Osteoblast (primary cell): ENCODE measurements at regions not wholly inside any gene's neighbourhood (a gene's known extent, or its start where the extent isn't known, plus 50 kb on each side); places are given as distances from the start of the nearest gene placed in this dataset.

Source experiments
- DNase-seq: peaks from one replicate; pipeline ENCODE4 v3.0.0; 2011; ENCODE audit warnings: low spot score, mixed read lengths; ENCODE audit not compliant: insufficient read length; ENCODE audit errors: missing footprints
- H2AFZ ChIP-seq: 2 replicates; pipeline ENCODE4 v1.6.0; 2011; ENCODE audit warnings: mild to moderate bottlenecking, low read length
- H3K27ac ChIP-seq: 2 replicates; pipeline ENCODE4 v1.5.1; 2011; ENCODE audit warnings: mild to moderate bottlenecking, low read depth, low read length, moderate library complexity
- H3K27me3 ChIP-seq: 2 replicates; pipeline ENCODE4 v1.6.0; 2012; ENCODE audit warnings: mild to moderate bottlenecking, control low read depth, inconsistent platforms, low read length, moderate library complexity; ENCODE audit not compliant: insufficient read depth
- H3K36me3 ChIP-seq: 2 replicates; pipeline ENCODE4 v1.5.1; 2011; ENCODE audit warnings: mild to moderate bottlenecking, low read length, control low read depth, moderate library complexity; ENCODE audit not compliant: insufficient read depth
- H3K4me1 ChIP-seq: 2 replicates; pipeline ENCODE4 v1.5.1; 2011; ENCODE audit warnings: mild to moderate bottlenecking, low read length, control low read depth, moderate library complexity; ENCODE audit not compliant: insufficient read depth
- H3K4me2 ChIP-seq: 2 replicates; pipeline ENCODE4 v1.6.0; 2011; ENCODE audit warnings: mild to moderate bottlenecking, low read length; ENCODE audit not compliant: insufficient read depth
- H3K4me3 ChIP-seq: fragments of 200-600 bp; sonication (generic); 3 replicates; pipeline ENCODE4 v1.5.1; 2012; ENCODE audit warnings: mild to moderate bottlenecking, low read length, inconsistent platforms; ENCODE audit not compliant: insufficient read depth
- H3K79me2 ChIP-seq: 2 replicates; pipeline ENCODE4 v1.6.0; 2012; ENCODE audit warnings: mild to moderate bottlenecking, low read length, control low read depth, inconsistent platforms; ENCODE audit not compliant: insufficient read depth
- H3K9me3 ChIP-seq: 2 replicates; pipeline ENCODE4 v1.5.1; 2011; ENCODE audit warnings: low read depth, low read length, control low read depth
- H4K20me1 ChIP-seq: 2 replicates; pipeline ENCODE4 v1.6.0; 2012; ENCODE audit warnings: mild to moderate bottlenecking, low read length, control low read depth; ENCODE audit not compliant: insufficient read depth
- TF ChIP-seq, protein P1 (sequence below): IDR thresholded peaks from 2 replicates; pipeline ENCODE4 v1.5.1; 2011; ENCODE audit warnings: mild to moderate bottlenecking, low read depth, low read length, moderate library complexity; ENCODE audit errors: extremely low read depth

DNA sequence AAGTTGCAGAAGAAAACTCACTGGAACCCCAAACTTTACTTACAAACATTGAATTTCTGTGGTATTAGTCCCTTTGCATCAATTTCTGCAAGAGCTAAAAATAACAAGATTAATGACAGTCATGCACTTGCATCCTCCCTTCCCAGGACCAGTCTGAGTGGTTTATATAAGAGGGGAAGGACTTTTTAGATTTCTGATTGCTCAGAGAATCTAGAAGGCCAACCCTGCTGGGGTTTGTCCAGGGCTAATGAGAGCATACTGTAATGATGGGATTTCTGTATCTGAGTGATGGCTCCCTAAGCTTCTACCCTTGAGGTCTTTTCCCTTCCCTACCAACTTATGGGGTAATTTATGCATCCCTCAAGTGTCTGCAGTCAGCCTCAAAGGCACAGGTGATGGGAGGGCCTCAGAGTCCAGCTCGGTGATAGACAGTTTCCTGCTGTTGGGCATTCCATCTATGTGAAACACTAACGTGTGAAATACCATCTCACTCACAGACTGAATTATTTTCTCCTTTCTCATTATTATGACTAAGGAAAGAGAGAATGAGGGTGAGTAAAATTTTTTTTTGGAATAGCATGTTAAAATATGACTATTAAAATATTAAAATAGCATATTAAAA, 556.3 kb downstream of the RIT2 start:
- H2AFZ ChIP-seq, result no peak overlapping the region
- no peak overlapping the region for H3K4me3 ChIP-seq
- TF ChIP-seq, protein P1, sequence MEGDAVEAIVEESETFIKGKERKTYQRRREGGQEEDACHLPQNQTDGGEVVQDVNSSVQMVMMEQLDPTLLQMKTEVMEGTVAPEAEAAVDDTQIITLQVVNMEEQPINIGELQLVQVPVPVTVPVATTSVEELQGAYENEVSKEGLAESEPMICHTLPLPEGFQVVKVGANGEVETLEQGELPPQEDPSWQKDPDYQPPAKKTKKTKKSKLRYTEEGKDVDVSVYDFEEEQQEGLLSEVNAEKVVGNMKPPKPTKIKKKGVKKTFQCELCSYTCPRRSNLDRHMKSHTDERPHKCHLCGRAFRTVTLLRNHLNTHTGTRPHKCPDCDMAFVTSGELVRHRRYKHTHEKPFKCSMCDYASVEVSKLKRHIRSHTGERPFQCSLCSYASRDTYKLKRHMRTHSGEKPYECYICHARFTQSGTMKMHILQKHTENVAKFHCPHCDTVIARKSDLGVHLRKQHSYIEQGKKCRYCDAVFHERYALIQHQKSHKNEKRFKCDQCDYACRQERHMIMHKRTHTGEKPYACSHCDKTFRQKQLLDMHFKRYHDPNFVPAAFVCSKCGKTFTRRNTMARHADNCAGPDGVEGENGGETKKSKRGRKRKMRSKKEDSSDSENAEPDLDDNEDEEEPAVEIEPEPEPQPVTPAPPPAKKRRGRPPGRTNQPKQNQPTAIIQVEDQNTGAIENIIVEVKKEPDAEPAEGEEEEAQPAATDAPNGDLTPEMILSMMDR, result no peak
- H3K4me1 ChIP-seq, result no peaks in the 10 kb centered on the region
- H3K79me2 ChIP-seq, result no peaks in the 10 kb centered on the region
- peak; percentile 8 for DNase-seq
- H3K27me3 ChIP-seq, result no peaks in the 10 kb centered on the region
- H3K9me3 ChIP-seq, result no peaks in the 10 kb centered on the region
- no peak overlapping the region for H3K4me2 ChIP-seq
- H3K27ac ChIP-seq, result no peak overlapping the region
- H3K36me3 ChIP-seq, result no peaks in the 10 kb centered on the region
- H4K20me1 ChIP-seq, result no peaks in the 10 kb centered on the region

DNA sequence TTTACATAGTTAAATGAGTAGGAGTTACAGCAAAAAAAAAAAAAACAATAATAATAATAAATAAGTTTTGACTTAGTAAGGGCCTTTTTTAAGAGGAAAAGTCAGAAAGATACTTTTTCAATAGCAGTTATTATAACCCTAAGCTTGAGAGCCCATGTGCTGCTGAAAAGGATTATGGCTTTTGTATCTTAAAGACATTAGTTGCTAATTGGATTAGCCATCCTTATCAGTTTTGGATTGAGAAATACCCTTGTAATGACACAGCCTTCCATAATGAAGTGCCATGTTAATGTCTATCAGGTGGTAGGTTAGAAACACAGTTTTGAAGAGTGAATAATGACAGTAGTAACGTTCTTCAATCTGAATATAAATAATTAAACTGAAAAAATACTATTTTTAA, 554.0 kb downstream of the RIT2 start:
- Histone ChIP-seq H3K27me3 (no peaks in the 10 kb centered on the region), H3K36me3 (no peaks in the 10 kb centered on the region), H4K20me1 (no peaks in the 10 kb centered on the region), H3K4me1 (no peaks in the 10 kb centered on the region), H3K79me2 (no peaks in the 10 kb centered on the region), H3K27ac (no peak overlapping the region), H3K4me2 (no peak overlapping the region), H3K4me3 (no peak overlapping the region), H3K9me3 (no peaks in the 10 kb centered on the region), H2AFZ (no peak overlapping the region)
- no peak for DNase-seq
- TF ChIP-seq, protein P1, result no peak

DNA sequence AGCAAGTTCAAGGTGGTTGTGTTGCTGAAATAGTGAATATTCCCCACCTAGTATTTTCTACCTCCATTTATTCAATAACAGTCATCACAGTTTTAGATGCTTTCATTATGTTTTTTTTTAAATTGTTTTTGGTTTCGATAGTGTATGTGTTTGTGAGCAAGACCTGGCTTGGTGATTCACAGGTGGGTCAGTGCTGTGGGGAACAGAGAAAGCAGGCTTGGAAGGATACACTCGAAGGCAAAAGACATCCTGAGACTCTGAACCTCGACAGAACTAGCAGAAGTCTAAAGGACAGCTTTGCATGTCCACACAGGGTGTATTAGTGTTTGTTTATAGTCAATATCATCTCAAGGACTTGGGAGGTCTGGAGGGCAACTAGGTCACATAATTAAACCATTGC, 551.5 kb downstream of the RIT2 start:
- Histone ChIP-seq H3K79me2 (no peaks in the 10 kb centered on the region), H3K4me2 (no peak overlapping the region), H3K27me3 (no peaks in the 10 kb centered on the region), H3K36me3 (no peaks in the 10 kb centered on the region), H2AFZ (no peak overlapping the region), H3K9me3 (no peaks in the 10 kb centered on the region), H4K20me1 (no peaks in the 10 kb centered on the region), H3K4me3 (no peak overlapping the region), H3K27ac (no peak overlapping the region), H3K4me1 (no peaks in the 10 kb centered on the region)
- TF ChIP-seq, protein P1, result no peak
- DNase-seq, result no peak

DNA sequence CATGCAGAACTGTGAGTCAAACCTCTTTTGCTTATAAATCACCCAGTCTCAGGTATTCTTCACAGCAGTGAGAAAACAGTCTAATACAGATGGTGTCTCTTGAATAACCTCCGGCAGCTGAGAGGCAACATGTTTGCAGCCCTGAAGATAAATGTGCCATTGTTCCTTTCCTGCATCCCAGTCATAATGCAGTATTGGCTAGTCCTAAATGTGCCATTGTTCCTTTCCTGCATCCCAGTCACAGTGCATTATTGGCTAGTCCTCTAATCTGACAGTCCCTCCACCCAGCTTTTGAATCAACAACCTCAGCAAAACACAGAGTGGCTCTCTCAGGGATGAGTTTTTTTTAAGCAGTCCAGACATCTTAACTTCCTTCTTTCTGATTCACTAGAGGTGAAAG, 550.7 kb downstream of the RIT2 start:
- H3K27ac ChIP-seq, result no peak overlapping the region
- H4K20me1 ChIP-seq, result no peaks in the 10 kb centered on the region
- no peaks in the 10 kb centered on the region for H3K27me3 ChIP-seq
- no peaks in the 10 kb centered on the region for H3K4me1 ChIP-seq
- H3K36me3 ChIP-seq, result no peaks in the 10 kb centered on the region
- no peaks in the 10 kb centered on the region for H3K79me2 ChIP-seq
- DNase-seq, result no peak
- no peak overlapping the region for H3K4me3 ChIP-seq
- H2AFZ ChIP-seq, result no peak overlapping the region
- H3K4me2 ChIP-seq, result no peak overlapping the region
- H3K9me3 ChIP-seq, result no peaks in the 10 kb centered on the region
- TF ChIP-seq, protein P1, result no peak
